Fibroblast of pulmonary artery (primary cell): ENCODE measurements at regions not wholly inside any gene's neighbourhood (a gene's known extent, or its start where the extent isn't known, plus 50 kb on each side); places are given as distances from the start of the nearest gene placed in this dataset.

Experiments
- DNase-seq: peaks from one replicate; pipeline ENCODE4 v3.0.0-alpha.2; 2010; ENCODE audit warnings: low read depth
- H3K4me3 ChIP-seq: replicated peaks from 2 replicates; pipeline ENCODE4 v1.5.1; 2011; ENCODE audit warnings: low read depth, mild to moderate bottlenecking, control low read depth, low read length, moderate library complexity
- CTCF ChIP-seq: IDR thresholded peaks from 2 replicates; pipeline ENCODE4 v1.5.1; 2011; ENCODE audit warnings: mild to moderate bottlenecking, control low read depth, low read length, inconsistent platforms; ENCODE audit errors: missing control alignments

GRCh38 chr15:62494197-62494596, 329.1 kb upstream of the C2CD4B start:
- DNase-seq = no peak
- no peak for TF ChIP-seq CTCF
- H3K4me3 ChIP-seq = no peak overlapping the region

- no peak for TF ChIP-seq CTCF
- no peak overlapping the region for H3K4me3 ChIP-seq
- peak; percentile 80 for DNase-seq
Observed at GRCh38 chr15:62495670-62496614, 330.9 kb upstream of the C2CD4B start.

GRCh38 chr15:62497356-62497755, 332.3 kb upstream of the C2CD4B start:
- peak; percentile 23 for DNase-seq
- H3K4me3 ChIP-seq = no peak overlapping the region
- no peak for TF ChIP-seq CTCF

- H3K4me3 ChIP-seq = no peak overlapping the region
- no peak for DNase-seq
- no peak for TF ChIP-seq CTCF
Observed at GRCh38 chr15:62498278-62498677, 333.2 kb upstream of the C2CD4B start.

GRCh38 chr15:62498712-62499111, 333.6 kb upstream of the C2CD4B start:
- no peak for DNase-seq
- no peak overlapping the region for H3K4me3 ChIP-seq
- no peak for TF ChIP-seq CTCF

GRCh38 chr15:62500325-62500724, 335.2 kb upstream of the C2CD4B start:
- no peak for TF ChIP-seq CTCF
- H3K4me3 ChIP-seq = no peak overlapping the region
- no peak for DNase-seq

GRCh38 chr15:62502451-62502850, 337.4 kb upstream of the C2CD4B start:
- no peak overlapping the region for H3K4me3 ChIP-seq
- TF ChIP-seq CTCF = no peak
- no peak for DNase-seq
